Endothelial cell of umbilical vein (primary cell): ENCODE measurements at regions not wholly inside any gene's neighbourhood (a gene's known extent, or its start where the extent isn't known, plus 50 kb on each side); places are given as distances from the start of the nearest gene placed in this dataset.

Experiments used
- BruUV-seq: library from RNA; stranded (reverse); fragments of 400-500 nt; replicated peaks from 2 replicates; lab custom pipeline; 2021; lab: Mats Ljungman, UMichigan
- CTCF ChIA-PET: fragments of 300-600, 350-600 bp; sonication (Branson Sonifier 250); formaldehyde crosslinking; loops from one replicate; lab custom pipeline; 2021; ENCODE audit warnings: antibody characterized with exemption, inconsistent platforms; lab: Charles Lee
- POLR2A ChIA-PET: fragments of 300-600, 350-600 bp; sonication (Branson Sonifier 250); formaldehyde crosslinking; loops from one replicate; lab custom pipeline; 2021; ENCODE audit warnings: antibody characterized with exemption, inconsistent platforms; lab: Charles Lee
- DNase-seq: peaks from one replicate; pipeline ENCODE4 v3.0.0-alpha.2; 2011; ENCODE audit warnings: low read depth, low spot score
- FAIRE-seq: peaks from 2 replicates; lab custom pipeline; 2011; peaks lifted over from hg19 to GRCh38; lab: Jason Lieb, UNC
- H2AFZ ChIP-seq: 2 replicates; pipeline ENCODE4 v1.6.0; 2012; ENCODE audit warnings: low read depth, low read length, control low read depth, inconsistent platforms
- H3K27ac ChIP-seq: 2 replicates; pipeline ENCODE4 v1.5.1; 2011; ENCODE audit warnings: low read depth, mild to moderate bottlenecking, control low read depth, low read length, moderate library complexity; ENCODE audit not compliant: insufficient read depth
- H3K27me3 ChIP-seq, 2 experiments: 2 replicates each; pipeline versions ENCODE4 v1.6.0 to v1.6.1; 2011; ENCODE audit warnings: low read length in 2 of 2, mixed read lengths in 1 of 2; ENCODE audit not compliant: control insufficient read depth in 2 of 2, insufficient read depth in 2 of 2
- H3K36me3 ChIP-seq, 2 experiments: 2 replicates in 1 of 2; 3 replicates in 1 of 2; pipeline ENCODE4 v1.5.1; 2011; ENCODE audit warnings: low read length in 2 of 2, mild to moderate bottlenecking in 1 of 2, moderate library complexity in 1 of 2; ENCODE audit not compliant: control insufficient read depth in 2 of 2, insufficient read depth in 2 of 2; ENCODE audit errors: extremely low read depth in 1 of 2
- H3K4me1 ChIP-seq: 3 replicates; pipeline ENCODE4 v1.5.1; 2011; ENCODE audit warnings: mild to moderate bottlenecking, low read length; ENCODE audit not compliant: control insufficient read depth, insufficient read depth; ENCODE audit errors: extremely low read depth
- H3K4me2 ChIP-seq: 2 replicates; pipeline ENCODE4 v1.6.1; 2011; ENCODE audit warnings: low read length, control low read depth, mixed read lengths; ENCODE audit not compliant: insufficient read depth
- H3K4me3 ChIP-seq, 3 experiments: fragments of 200-600 bp in 1 of 3; sonication (generic), shearing (Covaris generic) in 1 of 3; replicated peaks in 1 of 3; 2 replicates each; pipeline ENCODE4 v1.5.1; 2011 to 2016; ENCODE audit warnings: control low read depth in 3 of 3, low read length in 3 of 3, mild to moderate bottlenecking in 2 of 3, inconsistent platforms in 1 of 3, low read depth in 1 of 3, moderate library complexity in 1 of 3; ENCODE audit not compliant: insufficient read depth in 1 of 3
- H3K79me2 ChIP-seq: 2 replicates; pipeline ENCODE4 v1.6.0; 2012; ENCODE audit warnings: low read length, inconsistent platforms; ENCODE audit not compliant: control insufficient read depth, insufficient read depth
- H3K9ac ChIP-seq: replicated peaks from 2 replicates; pipeline ENCODE3; 2011; ENCODE audit warnings: low read length, control low read depth; ENCODE audit not compliant: insufficient read depth; ENCODE audit errors: extremely low read depth
- H3K9me1 ChIP-seq: replicated peaks from 3 replicates; pipeline ENCODE4 v1.6.0; 2011; ENCODE audit warnings: mild to moderate bottlenecking, low read length; ENCODE audit not compliant: control insufficient read depth, insufficient read depth; ENCODE audit errors: extremely low read depth
- H3K9me3 ChIP-seq: replicated peaks from 2 replicates; pipeline ENCODE4 v1.5.1; 2012; ENCODE audit warnings: low read length, inconsistent platforms; ENCODE audit not compliant: control insufficient read depth, insufficient read depth
- H4K20me1 ChIP-seq: replicated peaks from 2 replicates; pipeline ENCODE3; 2011; ENCODE audit warnings: mild to moderate bottlenecking, low read length; ENCODE audit not compliant: control insufficient read depth, insufficient read depth; ENCODE audit errors: extremely low read depth
- CTCF ChIP-seq, 2 donors: IDR thresholded peaks; 1 replicate in 1 of 2; 2 replicates in 1 of 2; pipeline ENCODE4 v1.5.1; 2011; ENCODE audit warnings: low read length in 2 of 2, mild to moderate bottlenecking in 2 of 2, moderate library complexity in 2 of 2, control low read depth in 1 of 2, inconsistent platforms in 1 of 2, low read depth in 1 of 2; ENCODE audit not compliant: insufficient read depth in 1 of 2; ENCODE audit errors: extremely low read depth in 1 of 2
- EZH2 ChIP-seq: IDR thresholded peaks from 2 replicates; pipeline ENCODE4 v1.6.1; 2012; ENCODE audit warnings: borderline replicate concordance, low read depth, mild to moderate bottlenecking, moderate library complexity, low read length, inconsistent platforms; ENCODE audit not compliant: severe bottlenecking
- FOS ChIP-seq: IDR thresholded peaks from 2 replicates; pipeline ENCODE4 v1.6.1; 2011; ENCODE audit warnings: mild to moderate bottlenecking, low read length, moderate library complexity, borderline replicate concordance; ENCODE audit not compliant: insufficient read depth
- GATA2 ChIP-seq: IDR thresholded peaks from 2 replicates; pipeline ENCODE4 v1.7.0; 2011; ENCODE audit warnings: low read depth, mild to moderate bottlenecking, moderate library complexity, mixed read lengths, low read length; ENCODE audit not compliant: insufficient read length, insufficient read depth
- JUN ChIP-seq: IDR thresholded peaks from 2 replicates; pipeline ENCODE4 v1.6.1; 2011; ENCODE audit warnings: borderline replicate concordance, low read depth; ENCODE audit not compliant: insufficient read length, insufficient read depth
- MAX ChIP-seq: IDR thresholded peaks from 2 replicates; pipeline ENCODE4 v1.6.1; 2011; ENCODE audit not compliant: insufficient read depth, insufficient read length
- MYC ChIP-seq: IDR thresholded peaks from one replicate; pipeline ENCODE4 v1.6.1; 2011; ENCODE audit warnings: mild to moderate bottlenecking, low read depth, low read length
- POLR2A ChIP-seq: IDR thresholded peaks from 2 replicates; pipeline ENCODE4 v1.6.1; 2012; ENCODE audit warnings: low read depth, mild to moderate bottlenecking, control low read depth, low read length
- POLR2AphosphoS5 ChIP-seq: IDR thresholded peaks from 2 replicates; pipeline ENCODE4 v1.6.1; 2012; ENCODE audit warnings: low read depth, mild to moderate bottlenecking, control low read depth, low read length, moderate library complexity; ENCODE audit not compliant: insufficient read depth
- dilution Hi-C: fragments of 300-500 bp; cut with MboI; formaldehyde crosslinking; loops from one replicate; pipeline ENCODE4 v1.15.0; 2019; ENCODE audit warnings: low sequenced_read_pairs; ENCODE audit not compliant: extremely low pct_ligation_motif_present
- intact Hi-C: fragments of 100-400 bp; cut with micrococcal nuclease; formaldehyde crosslinking; loops from one replicate; pipeline ENCODE4 v1.10.0; 2022

GRCh38 chr7:84675633-84676034 is 481.0 kb upstream of the SEMA3A start:
- Histone ChIP-seq H3K36me3 (no peaks in the 10 kb centered on the region), H3K9ac (no peak overlapping the region), H3K9me3 (no peaks in the 10 kb centered on the region), H3K9me1 (no peaks in the 10 kb centered on the region), H3K27me3 (no peaks in the 10 kb centered on the region), H3K79me2 (no peaks in the 10 kb centered on the region), H3K27ac (peak overlapping the region; percentile 16), H3K4me2 (peak overlapping the region; percentile 14), H3K4me1 (peaks cover 26% of the 10 kb centered on the region), H3K4me3 (no peak overlapping the region), H4K20me1 (no peaks in the 10 kb centered on the region), H2AFZ (no peak overlapping the region)
- CTCF ChIA-PET: no interaction called here
- FAIRE-seq (peak; percentile 73), DNase-seq (peak; percentile 85)
- intact Hi-C loops (loop anchor here (1.0 to 10.0 kb wide), 4 partner anchors 13 to 441 kb away; no protein-coding TSS in a partner anchor), dilution Hi-C loops (no loop called here)
- no TSS peak for BruUV-seq
- TF ChIP-seq POLR2AphosphoS5 (peak; percentile 64), MAX (no peak), POLR2A (peak; percentile 29), GATA2 (peak; percentile 94), FOS (peak; percentile 57), EZH2 (no peak), MYC (no peak), JUN (no peak), CTCF (IDR thresholded peaks at IDR 0.05; ENCODE audit: extremely low read depth in 1 of 2, insufficient read depth in 1 of 2, low read depth in 1 of 2, low read length in 2 of 2) (no peak)
- POLR2A ChIA-PET: no interaction called here
